GM13976 (cell line): ENCODE measurements at regions not wholly inside any gene's neighbourhood (a gene's known extent, or its start where the extent isn't known, plus 50 kb on each side); places are given as distances from the start of the nearest gene placed in this dataset.

ENCODE experiments used
- DNase-seq: peaks from one replicate; pipeline ENCODE4 v3.0.0; 2012; ENCODE audit warnings: low spot score
- CTCF ChIP-seq: IDR thresholded peaks from 2 replicates; pipeline ENCODE4 v1.5.1; 2012; ENCODE audit warnings: borderline replicate concordance, mild to moderate bottlenecking; ENCODE audit not compliant: insufficient read depth; ENCODE audit errors: extremely low read depth, missing control alignments, control extremely low read depth
- in situ Hi-C: fragments of 300-500 bp; cut with MboI; formaldehyde crosslinking; loops from one replicate; pipeline ENCODE4 v1.12.0; 2022; ENCODE audit warnings: low sequenced_read_pairs, mixed read lengths, inconsistent platforms; ENCODE audit not compliant: unreplicated experiment

- TF ChIP-seq CTCF, result no peak
- in situ Hi-C loops, result no loop called here
- DNase-seq, result no peak
Measured at GRCh38 chr2:133711806-133712205, 143.5 kb upstream of the NCKAP5 start.

- no peak for TF ChIP-seq CTCF
- in situ Hi-C loops, result no loop called here
- no peak for DNase-seq
Measured at GRCh38 chr2:133712369-133712768, 144.1 kb upstream of the NCKAP5 start.

GRCh38 chr2:133713049-133713580, 144.9 kb upstream of the NCKAP5 start:
- no peak for DNase-seq
- no peak for TF ChIP-seq CTCF
- in situ Hi-C loops, result no loop called here

- in situ Hi-C loops, result no loop called here
- no peak for TF ChIP-seq CTCF
- DNase-seq, result no peak
Measured at GRCh38 chr2:133716166-133716565, 147.9 kb upstream of the NCKAP5 start.

GRCh38 chr2:133717497-133717896, 149.2 kb upstream of the NCKAP5 start:
- in situ Hi-C loops, result no loop called here
- DNase-seq, result no peak
- no peak for TF ChIP-seq CTCF

- no peak for TF ChIP-seq CTCF
- in situ Hi-C loops, result no loop called here
- no peak for DNase-seq
Measured at GRCh38 chr2:133718688-133719201, 150.5 kb upstream of the NCKAP5 start.

GRCh38 chr2:133720429-133720828, 152.2 kb upstream of the NCKAP5 start:
- in situ Hi-C loops, result no loop called here
- DNase-seq, result no peak
- TF ChIP-seq CTCF, result no peak
